ENCODE measurements at regions not wholly inside any gene's neighbourhood (a gene's known extent, or its start where the extent isn't known, plus 50 kb on each side); places are given as distances from the start of the nearest gene placed in this dataset.
"Not testable (repeated sequence)": the region's sequence is repeated elsewhere in the genome, so short reads cannot be mapped to it uniquely, and the experiment has no call there.

DNA sequence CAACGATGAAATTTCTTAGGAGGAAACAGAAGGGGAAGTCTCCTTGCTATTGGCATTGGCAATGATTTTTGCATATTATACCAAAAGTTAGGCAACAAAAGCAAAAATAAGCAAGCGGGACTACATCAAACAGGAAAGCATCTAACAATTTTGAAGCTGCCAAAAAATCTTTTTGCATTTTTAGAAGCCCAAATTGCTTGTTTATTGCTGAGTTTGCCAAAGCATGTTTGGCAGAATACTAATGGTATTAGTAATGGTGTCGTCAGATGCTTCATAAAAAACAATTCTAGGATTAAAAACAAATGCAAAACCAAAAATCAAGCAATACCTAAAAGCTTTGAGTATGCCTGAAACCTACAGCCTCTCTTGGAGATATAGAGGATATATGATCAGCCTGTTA, 80.0 kb downstream of the GALR1 start:
- FAIRE-seq: no peak
- no peak for DNase-seq (ENCODE audit: insufficient read length, low spot score)

DNA sequence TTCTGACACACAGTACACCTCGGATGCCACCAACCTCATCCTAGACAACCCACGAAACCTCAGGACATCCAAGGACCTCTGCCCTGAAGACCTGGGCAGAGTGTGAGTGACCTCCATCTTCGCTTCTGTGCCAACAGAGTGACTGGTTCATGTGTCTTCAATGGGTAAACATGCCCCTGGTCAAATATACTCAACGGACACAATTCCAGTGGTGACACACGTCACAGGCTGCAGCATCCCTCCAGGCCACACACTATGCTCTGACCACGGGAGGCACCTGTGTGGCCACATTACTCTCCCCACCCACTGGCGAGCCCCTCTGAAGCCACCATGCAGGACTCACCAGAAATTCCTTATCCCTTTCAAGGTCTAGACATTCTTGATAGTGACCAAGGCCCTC, 85.2 kb downstream of the GALR1 start:
- no peak for DNase-seq (ENCODE audit: insufficient read length, low spot score)
- no peak for FAIRE-seq

DNA sequence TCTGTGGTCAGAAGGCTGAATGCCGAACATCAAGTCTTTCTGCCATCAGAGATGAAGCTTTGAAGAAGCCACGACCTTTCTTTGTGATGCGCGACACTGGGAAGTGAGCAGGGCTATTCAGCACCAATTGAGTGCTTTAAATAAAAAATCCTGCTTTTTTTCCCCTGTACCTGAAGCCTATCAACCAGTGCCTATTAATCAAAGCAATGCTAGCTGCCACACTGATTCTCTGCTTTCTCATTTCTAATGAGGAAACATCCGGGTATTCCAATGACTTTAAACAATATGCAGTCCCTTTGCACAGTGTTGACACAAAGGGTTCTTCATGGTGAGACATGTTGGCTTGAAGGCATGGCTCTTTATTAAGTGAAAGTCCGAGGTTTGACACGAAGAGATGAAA, 88.0 kb downstream of the GALR1 start:
- FAIRE-seq (no peak), DNase-seq (ENCODE audit: insufficient read length, low spot score) (no peak)

DNA sequence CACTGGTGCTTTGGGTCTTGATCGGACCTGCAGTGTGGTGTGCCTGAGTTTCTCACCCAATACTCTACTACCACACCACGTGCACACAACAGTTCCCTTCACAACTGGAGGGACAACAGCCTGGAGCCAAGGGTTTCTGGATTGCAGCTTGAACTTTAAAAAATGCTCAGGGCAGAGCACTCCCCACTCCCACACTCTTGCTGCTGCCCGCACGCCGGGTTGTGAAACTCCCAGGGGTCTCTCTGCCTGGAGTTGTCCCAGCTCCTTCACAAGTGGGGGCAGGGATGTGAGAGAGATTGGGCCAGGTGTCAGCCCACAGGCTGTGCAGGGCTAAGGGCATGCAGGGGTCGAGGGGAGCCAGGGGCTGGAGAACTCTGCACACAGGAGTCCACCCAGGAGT, 89.4 kb downstream of the GALR1 start:
- DNase-seq (ENCODE audit: insufficient read length, low spot score) (no peak), FAIRE-seq (no peak)

DNA sequence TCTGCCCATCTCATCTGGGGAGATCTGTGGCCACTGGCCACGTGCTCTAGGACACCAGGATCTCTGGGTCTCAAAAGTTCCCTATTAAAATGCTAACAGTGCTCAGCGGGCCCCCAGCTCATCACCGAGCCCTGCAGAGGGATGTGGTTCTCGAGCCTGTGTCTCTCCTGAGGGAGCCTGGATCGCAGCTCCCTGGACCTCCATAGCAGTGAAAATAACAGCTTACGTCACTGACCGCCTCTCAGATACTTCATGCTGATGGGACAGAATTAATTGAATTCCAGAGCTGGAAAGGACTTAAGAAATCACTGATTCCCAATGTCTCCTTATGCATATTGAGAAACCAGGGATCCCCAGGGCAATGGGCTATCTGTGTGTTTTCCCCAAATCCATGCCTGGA, 90.0 kb downstream of the GALR1 start:
- DNase-seq (ENCODE audit: insufficient read length, low spot score) (no peak), FAIRE-seq (no peak)

DNA sequence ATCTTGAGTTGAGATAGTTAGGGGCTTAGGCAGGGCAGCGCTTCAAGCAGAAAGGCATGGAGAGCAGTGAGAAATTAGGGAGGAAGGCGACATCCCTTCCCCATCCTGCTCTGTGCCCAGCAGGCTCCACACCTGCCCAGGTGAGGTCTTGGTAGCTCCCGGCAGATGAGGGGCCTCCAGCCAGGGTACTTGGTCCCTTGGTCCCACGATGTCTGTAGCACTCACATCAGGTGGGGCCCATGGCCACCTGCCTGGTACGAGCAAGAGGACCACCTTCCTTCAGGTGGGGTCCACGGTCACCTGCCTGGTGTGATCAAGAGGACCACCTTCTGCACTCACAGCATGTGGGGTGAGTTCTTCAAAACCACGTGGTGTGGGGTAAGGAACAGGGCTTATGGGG, 91.2 kb downstream of the GALR1 start:
- FAIRE-seq (no peak), DNase-seq (ENCODE audit: insufficient read length, low spot score) (no peak)

DNA sequence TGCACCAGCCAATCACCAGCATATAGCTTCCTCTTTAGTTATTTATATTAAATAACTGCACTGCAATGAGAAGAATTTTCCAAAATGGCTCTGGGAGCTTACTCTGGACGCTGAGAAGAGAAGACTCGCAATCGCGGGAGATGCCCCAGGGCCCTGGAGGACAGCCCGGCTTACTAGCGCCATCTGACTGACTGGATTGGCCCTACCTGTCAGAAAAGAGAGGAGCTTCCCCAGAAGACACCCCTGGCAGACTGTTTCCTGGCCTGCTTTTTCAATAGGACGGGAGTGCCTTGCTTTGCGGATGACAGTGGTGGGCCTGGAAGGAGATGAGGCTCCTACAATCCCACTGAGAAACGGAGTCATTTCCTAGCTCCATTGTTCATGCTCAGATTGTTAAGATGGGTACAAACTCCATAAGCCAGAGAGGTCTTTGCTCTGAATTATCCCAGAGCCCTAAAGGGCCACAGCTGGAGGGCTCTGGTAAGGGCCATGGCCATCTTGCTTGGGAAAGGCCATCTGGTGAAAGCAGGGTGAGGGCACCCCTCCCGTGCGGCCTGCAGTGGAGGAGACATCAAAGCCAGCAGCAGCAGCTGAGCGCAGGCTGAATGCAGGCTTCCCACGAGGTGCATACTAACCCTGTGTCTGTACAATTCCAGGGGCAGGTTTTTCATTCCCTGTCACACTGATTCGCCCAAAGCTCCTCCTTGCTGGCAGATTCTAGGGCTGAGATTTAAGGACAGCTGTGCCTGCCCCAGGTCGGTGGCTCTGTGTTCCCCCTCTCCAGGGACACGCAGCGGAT, 92.1 kb downstream of the GALR1 start:
- DNase-seq (ENCODE audit: insufficient read length, low spot score): no peak
- FAIRE-seq: no peak

DNA sequence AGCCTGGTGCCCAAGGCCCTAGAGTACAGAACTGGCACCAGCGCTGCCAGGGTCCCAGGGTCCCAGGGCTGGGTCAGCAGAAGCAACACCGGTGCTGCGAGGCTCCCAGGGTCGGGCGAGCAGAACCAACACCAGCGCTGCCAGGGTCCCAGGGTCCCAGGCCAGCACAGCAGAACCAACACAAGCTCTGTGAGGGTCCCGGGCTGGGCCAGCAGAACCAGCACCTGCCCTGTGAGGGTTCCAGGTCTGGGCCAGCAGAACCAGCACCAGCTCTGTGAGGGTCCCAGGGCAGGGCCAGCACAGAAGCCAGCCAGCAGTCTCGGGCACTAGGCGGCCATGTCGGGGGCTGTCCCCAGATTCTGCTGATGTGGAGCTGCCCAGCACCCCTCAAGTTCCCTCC, 93.1 kb downstream of the GALR1 start:
- DNase-seq (ENCODE audit: insufficient read length, low spot score) (no peak), FAIRE-seq (no peak)

DNA sequence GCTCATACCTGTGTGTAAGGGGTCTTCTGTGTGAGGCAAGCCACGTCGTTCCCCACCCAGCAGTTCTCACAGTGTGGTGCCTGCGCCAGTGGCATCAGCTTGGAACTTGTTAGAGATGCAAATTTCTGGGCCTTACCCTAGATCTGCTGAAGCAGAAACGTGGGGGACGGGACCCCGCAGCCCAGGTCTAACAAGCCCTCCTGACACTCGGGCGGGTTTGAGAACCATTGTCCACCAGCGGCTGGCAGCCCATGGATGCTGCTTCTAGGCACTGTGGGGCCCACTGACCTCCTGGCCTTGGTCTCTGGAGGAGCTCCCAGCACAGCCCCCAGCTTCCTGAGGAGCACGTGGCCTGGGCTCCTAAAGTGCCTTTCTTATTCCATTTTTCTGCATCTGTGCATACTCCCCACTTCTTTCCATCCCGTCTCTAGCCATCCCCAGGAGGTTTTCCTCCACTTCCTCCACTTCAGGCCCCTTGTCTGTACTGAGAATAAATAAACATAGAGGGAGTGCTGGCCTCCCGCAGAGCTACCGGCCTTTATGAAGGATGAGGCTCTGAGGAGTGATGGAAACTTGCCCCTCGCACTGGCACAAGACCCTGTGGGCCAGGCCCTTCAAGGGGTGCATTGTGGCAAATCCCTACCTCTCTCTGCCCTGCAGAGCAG, 94.3 kb downstream of the GALR1 start:
- DNase-seq (ENCODE audit: insufficient read length, low spot score) (no peak), FAIRE-seq (no peak)

DNA sequence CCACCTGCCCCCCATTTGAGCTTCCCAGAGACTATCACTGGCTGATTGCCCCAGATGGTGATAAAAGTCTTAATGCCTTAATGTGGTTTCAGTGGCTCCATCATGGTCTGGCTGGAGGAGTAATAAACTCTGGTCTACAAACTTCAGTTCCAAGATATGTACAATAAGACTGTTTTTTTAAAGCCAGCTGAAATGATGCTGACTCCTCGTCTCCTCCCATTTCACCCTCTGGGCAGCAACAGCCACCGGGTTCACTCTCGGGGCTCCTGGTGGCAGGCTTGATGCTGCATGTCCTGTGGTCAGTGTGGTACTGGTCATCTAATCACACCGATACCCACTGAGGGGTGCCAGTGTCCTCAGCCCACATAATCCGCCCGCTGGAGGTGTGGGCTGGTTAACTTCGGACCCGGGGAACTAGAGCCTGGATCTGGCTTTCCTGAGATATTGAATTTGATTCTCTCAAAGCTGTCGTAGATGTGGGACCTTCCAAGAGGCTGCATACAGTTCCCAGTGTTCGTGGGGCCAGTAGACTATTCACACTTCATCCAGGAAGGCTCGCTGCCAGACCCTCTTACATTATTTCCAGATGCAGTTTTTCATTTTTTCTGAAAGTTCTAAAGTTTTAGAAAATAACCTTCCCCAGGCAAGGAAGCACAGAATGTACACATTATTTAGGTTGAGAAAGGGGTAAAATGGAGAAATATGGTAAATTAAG, 95.3 kb downstream of the GALR1 start:
- DNase-seq (ENCODE audit: insufficient read length, low spot score) (no peak), FAIRE-seq (no peak)

DNA sequence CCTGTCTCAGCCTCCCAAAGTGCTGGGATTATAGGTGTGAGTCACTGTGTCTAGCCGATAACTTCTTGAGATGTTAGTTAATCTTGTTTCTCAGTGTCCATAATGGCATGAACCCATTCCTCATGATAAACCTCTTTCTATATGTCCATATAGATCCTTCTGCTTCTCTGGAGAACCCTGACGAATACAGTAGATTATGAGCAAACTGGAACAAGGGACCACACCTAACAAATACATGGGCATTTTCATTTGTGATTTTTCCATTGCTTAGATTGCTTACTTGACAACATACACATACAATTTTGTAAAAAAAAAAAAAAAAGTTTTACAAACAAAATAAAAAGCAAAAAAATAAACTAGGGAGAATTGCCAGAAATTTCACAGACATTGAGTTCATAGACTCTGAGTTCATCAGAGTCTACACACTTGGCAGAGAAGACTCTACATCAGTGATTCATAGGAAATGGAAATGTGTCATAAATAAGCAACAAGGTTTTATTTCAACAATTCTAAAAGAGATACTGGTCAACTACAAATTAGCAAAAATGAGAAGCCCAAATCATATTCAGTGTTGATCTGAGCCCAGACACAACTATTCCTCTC, 96.7 kb downstream of the GALR1 start:
- FAIRE-seq (no peak), DNase-seq (ENCODE audit: insufficient read length, low spot score) (no peak)

DNA sequence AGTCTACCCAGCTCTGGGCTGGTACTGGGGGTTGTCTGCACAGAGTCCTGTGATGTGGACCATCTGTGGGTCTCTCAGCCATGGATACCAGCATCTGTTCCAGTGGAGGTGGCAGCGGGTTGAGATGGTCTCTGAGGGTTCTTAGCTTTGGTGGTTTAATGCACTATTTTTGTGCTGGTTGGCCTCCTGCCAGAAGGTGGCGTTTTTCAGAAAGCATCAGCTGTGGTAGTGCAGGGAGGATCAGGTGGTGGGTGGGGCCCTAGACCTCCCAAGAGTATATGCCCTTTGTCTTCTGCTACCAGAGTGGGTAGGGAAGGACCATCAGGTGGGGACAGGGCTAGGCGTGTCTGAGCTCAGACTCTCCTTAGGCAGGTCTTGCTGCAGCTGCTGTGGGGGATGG, 103.7 kb downstream of the GALR1 start:
- not testable (repeated sequence) for FAIRE-seq; DNase-seq (ENCODE audit: insufficient read length, low spot score)

DNA sequence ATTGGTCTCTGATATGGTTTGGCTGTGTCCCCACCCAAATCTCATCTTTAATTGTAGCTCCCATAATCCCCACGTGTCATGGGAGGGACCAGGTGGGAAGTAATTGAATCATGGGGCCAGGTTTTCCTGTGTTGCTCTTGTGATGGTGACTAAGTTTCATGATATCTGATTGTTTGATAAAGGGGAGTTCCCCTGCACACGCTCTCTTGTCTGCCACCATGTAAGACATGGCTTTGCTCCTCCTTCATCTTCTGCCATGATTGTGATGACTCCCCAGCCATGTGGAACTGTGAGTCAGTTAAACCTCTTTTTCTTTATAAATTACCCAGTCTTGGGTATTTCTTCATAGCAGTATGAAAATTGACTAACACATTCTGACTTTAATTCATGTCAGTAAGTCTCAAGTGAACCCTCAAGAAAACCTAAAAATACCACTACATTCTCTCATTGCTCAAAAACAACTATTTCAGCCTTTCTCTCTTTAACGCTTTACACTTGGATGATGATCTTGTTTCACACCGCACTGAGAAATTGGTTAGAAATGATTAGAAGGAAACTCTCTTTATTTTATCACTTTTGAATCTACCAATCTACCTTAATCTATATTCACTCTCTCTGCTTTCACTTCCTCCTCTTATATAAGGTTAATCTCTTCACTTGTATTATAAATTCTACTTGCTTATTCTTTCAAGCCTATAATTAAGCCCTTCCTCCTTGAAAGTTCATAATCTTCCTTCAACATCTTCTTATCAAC, 110.1 kb downstream of the GALR1 start:
- DNase-seq (ENCODE audit: insufficient read length, low spot score): no peak
- FAIRE-seq: no peak

DNA sequence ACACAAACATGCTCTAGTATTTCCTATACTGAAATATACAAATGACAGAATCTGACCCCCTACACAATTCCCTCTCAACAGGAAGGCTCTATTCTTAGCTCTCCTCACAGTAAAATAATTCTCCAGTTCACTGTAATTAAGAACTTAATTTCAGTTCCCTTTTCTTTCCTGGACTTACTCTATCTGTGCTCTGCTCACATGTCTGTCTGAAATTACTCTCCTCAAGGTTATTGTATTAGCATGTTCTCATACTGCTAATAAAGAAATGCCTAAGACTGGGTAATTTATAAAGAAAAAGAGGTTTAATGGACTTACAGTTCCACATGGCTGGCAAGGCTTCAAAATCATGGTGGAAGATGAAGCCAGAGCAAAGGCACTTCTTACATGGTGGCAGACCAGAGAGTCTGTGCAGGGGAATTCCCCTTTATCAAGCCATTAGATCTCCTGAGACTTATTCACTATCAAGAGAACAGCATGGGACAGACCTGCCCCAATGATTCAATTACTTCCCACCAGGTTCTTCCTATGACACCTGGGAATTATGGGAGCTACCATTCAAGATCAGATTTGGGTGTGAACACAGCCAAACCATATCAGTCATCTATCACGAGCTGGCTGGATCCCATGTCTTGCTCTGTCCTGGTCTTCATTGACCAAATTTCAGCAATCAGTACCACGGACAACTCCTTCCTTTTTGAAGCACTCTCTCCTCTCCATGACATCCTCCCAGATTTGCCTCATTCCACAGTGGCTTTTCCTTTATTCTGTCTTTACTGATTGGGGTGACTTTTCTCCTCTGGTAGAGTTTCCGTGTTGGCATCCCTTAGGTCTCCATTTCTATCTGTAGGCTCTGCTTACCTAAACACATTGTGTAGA, 110.9 kb downstream of the GALR1 start:
- FAIRE-seq (no peak), DNase-seq (ENCODE audit: insufficient read length, low spot score) (no peak)

DNA sequence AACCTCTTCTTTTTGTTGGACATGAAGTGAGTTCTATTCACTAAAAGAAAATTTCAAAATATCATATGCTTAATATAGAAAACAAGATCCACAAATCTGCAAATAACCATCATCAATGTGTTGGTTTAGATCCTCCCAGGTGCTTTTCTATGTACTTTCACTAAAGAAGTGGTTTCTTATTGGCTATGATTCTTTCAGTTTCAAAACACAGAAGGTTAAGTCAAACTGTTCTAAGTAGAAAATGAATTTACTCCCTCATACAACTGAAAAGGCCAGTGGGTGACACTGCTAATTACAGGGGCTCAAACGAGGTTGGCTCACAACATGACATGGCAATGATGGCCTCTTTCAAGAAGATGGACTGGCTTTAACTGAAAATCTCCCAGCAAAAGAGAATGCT, 111.7 kb downstream of the GALR1 start:
- FAIRE-seq (no peak), DNase-seq (ENCODE audit: insufficient read length, low spot score) (no peak)

DNA sequence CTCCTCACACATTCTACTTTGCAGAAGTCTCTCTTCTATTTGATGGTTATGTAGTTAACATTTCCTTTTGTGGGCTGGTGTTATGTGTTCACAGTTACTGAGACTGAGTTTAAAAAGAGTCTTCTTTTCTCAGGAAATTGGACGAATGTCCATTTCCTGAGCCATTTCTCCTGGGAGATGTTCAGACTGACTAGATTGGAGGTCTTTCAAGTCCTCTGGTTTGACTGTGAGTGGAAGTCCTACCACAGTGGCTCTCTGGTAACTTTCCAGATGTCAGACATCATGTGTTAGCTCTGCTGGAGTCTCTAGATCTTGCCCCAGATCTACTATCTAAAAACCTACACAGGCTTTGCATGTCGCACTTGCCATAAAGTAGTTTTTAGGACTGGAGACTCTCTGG, 116.0 kb downstream of the GALR1 start:
- FAIRE-seq: no peak
- no peak for DNase-seq (ENCODE audit: insufficient read length, low spot score)

DNA sequence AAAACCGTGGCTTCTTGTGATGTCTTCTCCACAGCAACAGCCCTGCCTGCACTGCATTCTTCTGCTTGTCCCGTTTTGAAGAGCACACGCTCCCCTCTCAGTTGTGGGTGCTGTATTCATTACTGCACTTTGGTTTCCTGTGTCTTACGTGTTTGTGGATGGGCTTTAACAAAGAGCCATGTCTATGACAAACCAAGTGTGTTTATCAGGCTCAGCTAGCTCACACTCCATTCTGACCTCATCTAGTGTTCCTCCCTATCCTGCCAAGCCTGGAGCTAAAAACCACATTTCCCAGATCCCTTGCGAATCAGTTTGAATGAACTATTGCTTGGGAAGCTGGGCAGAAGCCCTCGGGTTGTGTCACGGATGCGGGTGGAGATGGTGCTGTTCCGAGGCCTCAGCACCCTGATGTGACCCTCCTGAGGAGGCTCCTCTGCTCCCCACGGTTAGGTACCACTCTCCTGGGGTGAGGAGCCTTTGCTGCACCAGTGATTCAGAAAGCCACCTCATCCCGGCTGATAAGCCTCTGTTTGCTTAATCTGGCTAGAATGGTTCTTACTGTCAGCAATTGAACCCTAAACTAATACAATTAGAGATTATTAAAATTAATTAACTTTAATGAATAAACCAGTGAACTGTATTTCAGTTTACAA, 116.5 kb downstream of the GALR1 start:
- no peak for FAIRE-seq
- no peak for DNase-seq (ENCODE audit: insufficient read length, low spot score)

DNA sequence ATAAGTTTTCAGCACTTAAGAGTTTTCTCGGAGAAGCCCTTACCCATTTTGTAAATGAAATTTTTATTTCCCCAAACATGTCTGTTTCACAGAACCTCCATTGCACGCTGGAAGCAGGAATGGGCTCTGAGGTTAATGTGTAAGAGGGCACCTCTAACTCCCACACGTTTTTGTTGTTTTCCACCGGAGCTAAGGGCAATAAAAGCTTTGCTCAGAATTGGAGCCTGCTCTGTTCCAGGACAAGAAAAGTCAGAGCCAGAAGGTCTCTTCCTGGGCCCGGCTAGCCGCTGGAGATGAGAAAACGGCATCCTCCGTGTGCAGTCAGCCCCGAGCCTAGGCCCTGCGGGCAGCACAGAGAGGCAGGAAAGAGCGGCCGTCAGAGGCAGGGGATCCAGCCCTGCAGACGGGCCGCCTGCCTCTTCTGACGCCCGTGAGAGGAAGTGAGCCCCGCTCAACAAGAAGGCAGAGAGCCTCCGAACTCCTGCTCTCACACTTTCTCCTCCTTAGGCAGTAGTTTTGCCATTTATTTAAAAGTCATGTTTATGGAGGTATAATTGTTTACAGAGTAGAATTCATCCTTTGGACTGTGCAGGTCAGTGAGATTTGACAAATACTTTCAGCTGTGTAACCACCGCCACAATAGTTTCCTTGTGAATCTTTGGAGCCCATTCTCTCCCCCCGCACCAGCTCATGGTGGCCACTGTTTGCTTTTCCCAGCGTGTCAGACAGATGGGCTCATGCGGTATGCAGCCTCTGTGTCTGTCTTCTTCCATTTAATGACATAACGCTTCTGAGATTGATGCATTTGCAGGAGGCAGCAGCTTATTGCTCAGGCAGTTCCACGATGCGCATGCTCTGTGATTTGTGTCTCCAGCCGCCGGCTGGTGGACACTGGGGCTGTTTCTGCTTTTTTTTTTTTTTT, 117.3 kb downstream of the GALR1 start:
- DNase-seq (ENCODE audit: insufficient read length, low spot score): no peak
- FAIRE-seq: no peak

Measured in HTR-8/SVneo (cell line).